Testis (tissue), 2 donors: ENCODE measurements at regions not wholly inside any gene's neighbourhood (a gene's known extent, or its start where the extent isn't known, plus 50 kb on each side); places are given as distances from the start of the nearest gene placed in this dataset.

ENCODE experiments used
- DNase-seq: peaks from one replicate; pipeline ENCODE4 v3.0.0-alpha.2; 2019
- H3K27ac ChIP-seq, 2 donors: fragments of 200-600 bp; sonication (generic); one replicate each; pipeline ENCODE4 v1.5.1; 2019
- H3K27me3 ChIP-seq: fragments of 200-600 bp; sonication (generic); one replicate; pipeline ENCODE4 v1.5.1; 2019
- H3K36me3 ChIP-seq: fragments of 200-600 bp; sonication (generic); one replicate; pipeline ENCODE4 v1.5.1; 2017; ENCODE audit warnings: low read depth; ENCODE audit errors: missing control alignments
- H3K4me1 ChIP-seq: fragments of 200-600 bp; sonication (generic); one replicate; pipeline ENCODE4 v1.5.1; 2019
- H3K4me3 ChIP-seq, 2 donors: fragments of 200-600 bp; sonication (generic); one replicate each; pipeline ENCODE4 v1.5.1; 2017 to 2019
- H3K9me3 ChIP-seq: fragments of 200-600 bp; sonication (generic); one replicate; pipeline ENCODE4 v1.5.1; 2017
- POLR2A ChIP-seq: fragments of 450-650 bp; IDR thresholded peaks from one replicate; pipeline ENCODE4 v1.6.1; 2017; ENCODE audit warnings: antibody characterized with exemption, mild to moderate bottlenecking, moderate library complexity
- WGBS, 2 donors: methylation state at CpG; one replicate each; pipeline ENCODE4 v1.1.5; 2018; 5-methylcytosine and 5-hydroxymethylcytosine counted together
- intact Hi-C: fragments of 100-400 bp; cut with DNase I; formaldehyde crosslinking; loops from one replicate; pipeline ENCODE4 v1.15.1; 2023; ENCODE audit warnings: low total_unique reads
- TF ChIP-seq, protein P1 (sequence below), 3 experiments: fragments of 450-650 bp in 2 of 3; fragments of 200-600 bp in 1 of 3; sonication (generic) in 1 of 3; IDR thresholded peaks; one replicate each; pipeline ENCODE4 v1.5.1; 2016 to 2019; ENCODE audit warnings: antibody characterized with exemption in 3 of 3, mild to moderate bottlenecking in 2 of 3, moderate library complexity in 1 of 3

DNA sequence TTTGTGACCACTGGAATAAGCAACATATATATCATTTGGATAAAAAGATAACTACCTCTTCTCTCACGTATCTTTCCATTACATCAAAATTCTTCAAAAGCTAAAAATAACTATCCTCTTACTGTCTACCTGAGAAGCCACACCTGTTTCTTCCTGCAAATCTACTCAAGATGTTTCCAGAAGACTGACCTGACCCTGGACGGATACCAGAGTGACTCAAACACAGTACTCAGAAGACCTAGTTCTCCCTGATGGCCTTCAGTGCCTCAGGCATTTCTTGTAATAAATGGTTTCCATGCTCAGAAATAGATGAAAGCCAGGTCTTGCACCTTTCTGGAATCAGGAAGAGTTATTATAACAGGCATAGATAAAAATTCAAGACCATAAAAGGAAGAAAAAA is 245.9 kb upstream of the PIK3R1 start:
- Histone ChIP-seq H3K27me3 (no peaks in the 10 kb centered on the region), H3K4me1 (no peaks in the 10 kb centered on the region), H3K9me3 (no peaks in the 10 kb centered on the region), H3K36me3 (no peaks in the 10 kb centered on the region), H3K4me3 (no peak overlapping the region), H3K27ac (no peak overlapping the region)
- 87 to 96% methylated on average over 2 of the region's 2 CpGs for WGBS, 2 donors
- TF ChIP-seq, protein P1, sequence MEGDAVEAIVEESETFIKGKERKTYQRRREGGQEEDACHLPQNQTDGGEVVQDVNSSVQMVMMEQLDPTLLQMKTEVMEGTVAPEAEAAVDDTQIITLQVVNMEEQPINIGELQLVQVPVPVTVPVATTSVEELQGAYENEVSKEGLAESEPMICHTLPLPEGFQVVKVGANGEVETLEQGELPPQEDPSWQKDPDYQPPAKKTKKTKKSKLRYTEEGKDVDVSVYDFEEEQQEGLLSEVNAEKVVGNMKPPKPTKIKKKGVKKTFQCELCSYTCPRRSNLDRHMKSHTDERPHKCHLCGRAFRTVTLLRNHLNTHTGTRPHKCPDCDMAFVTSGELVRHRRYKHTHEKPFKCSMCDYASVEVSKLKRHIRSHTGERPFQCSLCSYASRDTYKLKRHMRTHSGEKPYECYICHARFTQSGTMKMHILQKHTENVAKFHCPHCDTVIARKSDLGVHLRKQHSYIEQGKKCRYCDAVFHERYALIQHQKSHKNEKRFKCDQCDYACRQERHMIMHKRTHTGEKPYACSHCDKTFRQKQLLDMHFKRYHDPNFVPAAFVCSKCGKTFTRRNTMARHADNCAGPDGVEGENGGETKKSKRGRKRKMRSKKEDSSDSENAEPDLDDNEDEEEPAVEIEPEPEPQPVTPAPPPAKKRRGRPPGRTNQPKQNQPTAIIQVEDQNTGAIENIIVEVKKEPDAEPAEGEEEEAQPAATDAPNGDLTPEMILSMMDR (IDR thresholded peaks at IDR 0.05) = no peak
- TF ChIP-seq POLR2A = no peak
- intact Hi-C loops = no loop called here
- DNase-seq = no peak

DNA sequence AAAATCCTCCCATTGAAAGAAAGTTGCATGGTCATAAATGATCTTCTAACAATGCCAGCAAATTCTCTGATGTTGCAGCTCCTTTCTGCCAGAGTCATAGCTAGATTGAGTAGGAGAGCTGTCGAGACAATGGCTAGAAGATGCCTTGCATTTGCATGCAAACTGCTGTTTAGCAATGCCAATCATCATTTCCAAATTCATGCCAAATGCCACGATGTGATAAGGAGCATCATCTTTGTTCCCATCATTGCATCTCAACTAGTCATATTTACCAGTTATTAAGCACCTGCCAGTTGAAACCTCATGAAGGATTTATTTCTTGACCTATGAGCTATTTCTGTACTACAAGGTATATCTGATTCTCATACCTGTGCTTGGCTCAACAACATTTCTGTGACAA is 246.4 kb upstream of the PIK3R1 start:
- WGBS, 2 donors = 79 to 90% methylated on average over 2 of the region's 2 CpGs

DNA sequence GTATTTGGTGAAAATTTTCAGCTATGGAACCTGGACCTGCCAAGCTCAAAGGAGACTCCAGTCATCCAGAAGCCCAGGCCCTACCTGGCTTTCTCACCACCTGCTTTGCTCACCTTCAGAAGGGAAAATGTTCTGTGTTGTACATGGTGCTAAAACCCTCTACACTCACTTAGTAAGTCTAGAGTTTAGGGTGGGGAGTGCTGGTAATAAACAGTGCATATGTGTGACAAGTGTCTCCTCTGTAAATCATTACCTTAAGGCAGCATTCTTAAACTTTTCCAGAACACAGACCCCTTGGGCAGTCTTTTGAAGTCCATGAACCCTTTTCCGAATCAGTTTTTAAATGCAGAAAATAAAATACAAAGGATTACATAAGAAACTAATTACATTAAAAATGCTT is 248.8 kb upstream of the PIK3R1 start:
- Histone ChIP-seq H3K4me3 (no peak overlapping the region), H3K4me1 (no peaks in the 10 kb centered on the region), H3K9me3 (no peaks in the 10 kb centered on the region), H3K27ac (no peak overlapping the region), H3K27me3 (no peaks in the 10 kb centered on the region), H3K36me3 (no peaks in the 10 kb centered on the region)
- intact Hi-C loops = no loop called here
- TF ChIP-seq, protein P1 (IDR thresholded peaks at IDR 0.05) = no peak
- TF ChIP-seq POLR2A = no peak
- WGBS, 2 donors = 91 to 96% methylated on average over 1 of the region's 1 CpG
- no peak for DNase-seq

More for the DNA sequence above, 246.4 kb upstream of the PIK3R1 start:
- TF ChIP-seq, protein P1 (IDR thresholded peaks at IDR 0.05) = no peak
- no peak for TF ChIP-seq POLR2A
- DNase-seq = no peak
- Histone ChIP-seq H3K27ac (no peak overlapping the region), H3K9me3 (no peaks in the 10 kb centered on the region), H3K4me1 (no peaks in the 10 kb centered on the region), H3K27me3 (no peaks in the 10 kb centered on the region), H3K36me3 (no peaks in the 10 kb centered on the region), H3K4me3 (no peak overlapping the region)
- intact Hi-C loops = no loop called here

DNA sequence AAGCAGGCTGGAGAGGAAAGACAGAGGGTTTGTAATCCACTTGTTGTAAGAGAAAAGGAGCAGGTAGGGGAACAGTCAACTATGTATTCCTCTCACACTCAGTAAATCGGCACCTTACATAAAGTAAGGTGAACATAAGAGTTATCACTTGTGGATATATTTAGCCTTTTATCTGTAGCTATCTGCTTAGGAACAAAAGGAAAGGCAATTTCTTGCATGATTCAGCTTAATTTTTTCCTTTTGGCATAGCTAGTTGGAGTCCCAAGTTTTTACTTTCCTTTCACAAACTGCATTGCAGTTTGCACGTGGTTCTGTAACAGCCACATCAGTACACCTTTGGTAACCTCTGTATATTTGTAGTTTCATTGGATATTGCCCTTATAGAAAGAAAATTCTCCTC is 250.9 kb upstream of the PIK3R1 start:
- WGBS, 2 donors = 49 to 55% methylated on average over 2 of the region's 2 CpGs

More for the DNA sequence above, 250.9 kb upstream of the PIK3R1 start:
- Histone ChIP-seq H3K4me1 (no peaks in the 10 kb centered on the region), H3K9me3 (no peaks in the 10 kb centered on the region), H3K4me3 (no peak overlapping the region), H3K27ac (no peak overlapping the region), H3K27me3 (no peaks in the 10 kb centered on the region), H3K36me3 (no peaks in the 10 kb centered on the region)
- DNase-seq = no peak
- intact Hi-C loops = no loop called here
- TF ChIP-seq POLR2A = no peak
- TF ChIP-seq, protein P1 (IDR thresholded peaks at IDR 0.05) = no peak
